AG04449 (cell line): ENCODE measurements at regions not wholly inside any gene's neighbourhood (a gene's known extent, or its start where the extent isn't known, plus 50 kb on each side); places are given as distances from the start of the nearest gene placed in this dataset.

ENCODE experiments used
- CTCF ChIA-PET: fragments of 350-600 bp; formaldehyde crosslinking; extraction: SDS; loops from one replicate; lab custom pipeline; 2021; ENCODE audit warnings: antibody characterized with exemption; lab: Yijun Ruan, JAX
- POLR2A ChIA-PET: fragments of 400-600, 350-600 bp; formaldehyde crosslinking; extraction: SDS; loops from one replicate; lab custom pipeline; 2020; ENCODE audit warnings: antibody characterized with exemption, inconsistent platforms; lab: Yijun Ruan, JAX
- DNase-seq: peaks from one replicate; pipeline ENCODE4 v3.0.0-alpha.2; 2010; ENCODE audit warnings: low read depth, low spot score
- H3K4me3 ChIP-seq: 2 replicates; pipeline ENCODE4 v1.5.1; 2011; ENCODE audit warnings: low read depth, mild to moderate bottlenecking, control low read depth, low read length
- CTCF ChIP-seq: IDR thresholded peaks from one replicate; pipeline ENCODE4 v1.5.1; 2011; ENCODE audit warnings: mild to moderate bottlenecking, moderate library complexity, low read length, control low read depth, inconsistent platforms; ENCODE audit not compliant: insufficient read depth; ENCODE audit errors: missing control alignments

- DNase-seq, result no peak
- CTCF ChIA-PET, result no interaction called here
- H3K4me3 ChIP-seq, result no peak overlapping the region
- POLR2A ChIA-PET, result no interaction called here
- TF ChIP-seq CTCF, result no peak
Measured at GRCh38 chr7:110050785-110051184, 1040.1 kb upstream of the LRRN3 start.

DNA sequence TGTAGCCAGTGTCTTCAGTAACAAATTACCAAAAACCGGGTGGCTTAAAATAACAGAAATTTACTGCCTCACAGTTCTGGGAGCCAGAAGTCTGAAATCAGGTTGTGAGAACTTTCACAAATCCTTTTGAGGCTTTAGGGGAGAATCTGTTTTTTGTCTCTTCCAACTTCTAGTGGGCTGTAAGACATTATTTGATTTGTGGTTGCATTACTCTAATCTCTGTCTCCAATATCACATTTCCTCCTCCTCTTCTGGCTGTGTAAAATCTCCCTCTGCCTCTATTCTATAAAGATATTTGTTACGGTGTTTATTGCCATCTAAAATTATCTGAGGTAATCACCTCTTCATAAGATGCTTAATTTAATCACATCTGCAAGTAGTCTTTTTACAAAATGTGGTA is 1039.6 kb upstream of the LRRN3 start:
- no peak overlapping the region for H3K4me3 ChIP-seq
- ChIA-PET CTCF (no interaction called here), POLR2A (no interaction called here)
- TF ChIP-seq CTCF, result no peak
- DNase-seq, result no peak

DNA sequence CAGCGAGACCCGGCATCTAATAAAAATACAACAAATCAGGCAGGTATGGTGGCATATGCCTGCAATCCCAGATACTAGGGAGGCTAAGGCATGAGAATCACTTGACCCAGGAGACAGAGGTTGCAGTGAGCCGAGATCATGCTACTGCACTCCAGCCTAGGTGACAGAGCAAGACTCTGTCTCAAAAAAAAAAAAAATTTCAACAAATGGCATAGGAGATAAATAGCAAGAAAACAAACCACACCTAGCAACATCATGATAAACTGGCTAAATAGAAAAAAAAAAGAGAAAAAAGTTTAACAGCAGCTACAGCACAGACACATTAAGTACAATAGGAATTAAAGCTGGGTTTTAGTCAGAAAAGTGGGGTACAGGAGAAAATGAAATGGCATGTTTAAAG is 1034.6 kb upstream of the LRRN3 start:
- ChIA-PET CTCF (no interaction called here), POLR2A (interaction anchor here (0.7 kb wide), 1 partner anchor 107 kb away, joined by 3 read pairs; no protein-coding TSS in a partner anchor)

GRCh38 chr7:110058401-110058800 is 1032.5 kb upstream of the LRRN3 start:
- ChIA-PET POLR2A (no interaction called here), CTCF (no interaction called here)
- TF ChIP-seq CTCF, result no peak
- DNase-seq, result no peak
- H3K4me3 ChIP-seq, result no peak overlapping the region

More for the DNA sequence above, 1034.6 kb upstream of the LRRN3 start:
- DNase-seq, result no peak
- TF ChIP-seq CTCF, result no peak
- H3K4me3 ChIP-seq, result no peak overlapping the region

DNA sequence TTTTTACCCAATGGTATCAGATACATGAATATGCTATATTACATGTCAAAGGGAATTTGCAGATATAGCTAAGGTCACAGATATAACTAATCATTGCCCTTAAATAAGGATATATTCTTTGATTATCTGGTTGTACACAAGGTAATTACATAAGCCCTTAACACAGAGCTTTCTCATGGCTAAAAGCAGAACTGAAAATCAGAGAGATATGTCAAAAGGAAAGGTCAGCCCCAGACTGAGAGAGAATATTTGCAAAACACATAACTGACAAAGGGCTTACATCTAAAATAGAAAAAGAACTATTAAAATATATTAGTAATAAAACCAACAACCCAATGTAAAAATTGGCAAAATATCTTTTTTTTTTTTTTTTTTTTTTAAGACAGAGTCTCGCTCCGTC is 1029.5 kb upstream of the LRRN3 start:
- ChIA-PET POLR2A (no interaction called here), CTCF (no interaction called here)
- no peak for TF ChIP-seq CTCF
- no peak for DNase-seq
- no peak overlapping the region for H3K4me3 ChIP-seq

- POLR2A ChIA-PET, result no interaction called here
Measured at GRCh38 chr7:110065121-110065520, 1025.8 kb upstream of the LRRN3 start.

More at GRCh38 chr7:110065121-110065520, 1025.8 kb upstream of the LRRN3 start:
- no peak overlapping the region for H3K4me3 ChIP-seq
- TF ChIP-seq CTCF, result no peak
- DNase-seq, result no peak
- CTCF ChIA-PET, result no interaction called here
